ENCODE measurements at regions not wholly inside any gene's neighbourhood (a gene's known extent, or its start where the extent isn't known, plus 50 kb on each side); places are given as distances from the start of the nearest gene placed in this dataset.

DNA sequence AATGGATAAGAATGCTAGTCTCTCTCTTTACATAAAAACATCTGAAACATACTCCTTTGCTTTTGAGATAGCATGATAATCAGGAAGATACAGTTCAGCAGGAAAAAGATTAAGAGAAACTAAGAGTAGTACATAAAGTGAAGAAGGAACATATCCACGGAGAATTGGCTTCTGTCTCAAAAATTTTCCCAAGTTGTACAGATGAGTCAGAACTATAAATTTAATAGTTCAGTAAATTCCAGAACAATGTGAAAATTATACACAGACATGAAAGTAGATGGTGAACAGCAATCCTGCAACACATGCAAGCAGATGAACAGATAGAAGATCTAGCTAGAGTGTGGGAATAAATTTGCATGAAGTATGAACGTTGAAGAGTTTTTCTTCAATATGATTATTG lies 691.4 kb upstream of the RIOK2 start:
- ATAC-seq (ENCODE audit: insufficient read depth, low FRiP score) (no peak), DNase-seq (no peak)
- WGBS, 2 donors, result 74 to 87% methylated on average over 2 of the region's 2 CpGs
- Histone ChIP-seq H3K4me3 (no peak overlapping the region), H3K9ac (ENCODE audit: insufficient read depth in 1 of 2, low read length in 2 of 2) (no peak overlapping the region), H3K27ac (ENCODE audit: low read depth in 1 of 2, low read length in 1 of 2) (no peak overlapping the region), H3K9me3 (ENCODE audit: control insufficient read depth in 4 of 4, insufficient read depth in 3 of 4, low read length in 3 of 4) (peaks cover 0 to 4% (median 0%) of the 10 kb centered on the region in 4 donors), H3K27me3 (ENCODE audit: control insufficient read depth in 3 of 3, insufficient read depth in 3 of 3, low read length in 2 of 3) (no peaks in the 10 kb centered on the region), H3K4me1 (ENCODE audit: control insufficient read depth in 5 of 5, insufficient read depth in 5 of 5, low read length in 5 of 5) (no peaks in the 10 kb centered on the region), H3K36me3 (ENCODE audit: control insufficient read depth in 4 of 4, insufficient read depth in 4 of 4, low read length in 4 of 4) (no peaks in the 10 kb centered on the region)
- TF ChIP-seq, protein P1, sequence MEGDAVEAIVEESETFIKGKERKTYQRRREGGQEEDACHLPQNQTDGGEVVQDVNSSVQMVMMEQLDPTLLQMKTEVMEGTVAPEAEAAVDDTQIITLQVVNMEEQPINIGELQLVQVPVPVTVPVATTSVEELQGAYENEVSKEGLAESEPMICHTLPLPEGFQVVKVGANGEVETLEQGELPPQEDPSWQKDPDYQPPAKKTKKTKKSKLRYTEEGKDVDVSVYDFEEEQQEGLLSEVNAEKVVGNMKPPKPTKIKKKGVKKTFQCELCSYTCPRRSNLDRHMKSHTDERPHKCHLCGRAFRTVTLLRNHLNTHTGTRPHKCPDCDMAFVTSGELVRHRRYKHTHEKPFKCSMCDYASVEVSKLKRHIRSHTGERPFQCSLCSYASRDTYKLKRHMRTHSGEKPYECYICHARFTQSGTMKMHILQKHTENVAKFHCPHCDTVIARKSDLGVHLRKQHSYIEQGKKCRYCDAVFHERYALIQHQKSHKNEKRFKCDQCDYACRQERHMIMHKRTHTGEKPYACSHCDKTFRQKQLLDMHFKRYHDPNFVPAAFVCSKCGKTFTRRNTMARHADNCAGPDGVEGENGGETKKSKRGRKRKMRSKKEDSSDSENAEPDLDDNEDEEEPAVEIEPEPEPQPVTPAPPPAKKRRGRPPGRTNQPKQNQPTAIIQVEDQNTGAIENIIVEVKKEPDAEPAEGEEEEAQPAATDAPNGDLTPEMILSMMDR (IDR thresholded peaks at IDR 0.05; ENCODE audit: control extremely low read depth, extremely low read depth), result no peak

DNA sequence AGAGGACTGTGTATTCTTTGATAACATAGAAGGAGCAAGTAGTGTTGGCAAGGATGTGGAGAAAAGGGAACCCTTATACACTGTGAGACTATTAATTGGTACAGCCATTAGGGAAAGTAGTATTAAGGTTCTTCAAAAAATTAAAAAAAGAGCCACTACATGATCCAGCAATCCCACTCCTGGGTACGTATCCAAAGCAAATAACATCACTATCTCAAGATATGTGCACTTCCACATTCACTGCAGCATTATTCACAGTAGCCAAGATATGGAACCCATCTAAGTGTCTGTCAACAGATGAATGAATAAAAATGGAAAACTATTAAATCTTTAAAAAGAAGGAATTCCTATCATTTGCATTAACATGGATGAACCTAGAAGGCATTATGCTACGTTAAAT lies 693.2 kb upstream of the RIOK2 start:
- 69 to 76% methylated on average over 2 of the region's 2 CpGs for WGBS, 2 donors
- H3K27me3 ChIP-seq (ENCODE audit: control insufficient read depth in 3 of 3, insufficient read depth in 3 of 3, low read length in 2 of 3), result no peaks in the 10 kb centered on the region
- H3K4me1 ChIP-seq (ENCODE audit: control insufficient read depth in 5 of 5, insufficient read depth in 5 of 5, low read length in 5 of 5), result no peaks in the 10 kb centered on the region

DNA sequence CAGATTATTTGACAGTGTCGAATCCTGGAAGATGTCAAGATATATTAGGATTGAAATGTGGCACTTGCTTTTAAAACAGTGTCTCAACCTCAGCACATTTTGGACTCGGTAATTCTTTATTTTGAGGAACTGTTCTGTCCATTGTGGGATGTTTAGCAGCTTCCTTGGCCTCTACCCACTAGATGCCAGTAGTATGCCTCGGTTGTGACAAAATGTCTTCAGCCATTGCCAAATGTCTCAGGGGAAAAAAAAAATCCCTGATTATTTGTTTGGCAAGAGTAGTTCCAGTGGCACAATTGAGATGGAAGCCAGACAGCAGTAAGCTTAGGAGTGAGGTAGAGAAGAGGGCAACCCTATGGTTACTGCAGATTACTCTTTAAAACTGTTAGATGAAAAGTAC lies 694.5 kb upstream of the RIOK2 start:
- no peaks in the 10 kb centered on the region for H3K36me3 ChIP-seq (ENCODE audit: control insufficient read depth in 4 of 4, insufficient read depth in 4 of 4, low read length in 4 of 4)
- peak in 2 of 3 donors; percentile 14 to 23 for DNase-seq
- H3K4me3 ChIP-seq, result no peak overlapping the region
- ATAC-seq (ENCODE audit: insufficient read depth, low FRiP score), result no peak
- no peaks in the 10 kb centered on the region for H3K27me3 ChIP-seq (ENCODE audit: control insufficient read depth in 3 of 3, insufficient read depth in 3 of 3, low read length in 2 of 3)
- WGBS, 2 donors, result 64 to 75% methylated on average over 3 of the region's 3 CpGs
- H3K27ac ChIP-seq (ENCODE audit: low read depth in 1 of 2, low read length in 1 of 2), result no peak overlapping the region
- no peaks in the 10 kb centered on the region for H3K4me1 ChIP-seq (ENCODE audit: control insufficient read depth in 5 of 5, insufficient read depth in 5 of 5, low read length in 5 of 5)
- TF ChIP-seq, protein P1 (IDR thresholded peaks at IDR 0.05; ENCODE audit: control extremely low read depth, extremely low read depth), result no peak
- H3K9ac ChIP-seq (ENCODE audit: insufficient read depth in 1 of 2, low read length in 2 of 2), result no peak overlapping the region
- no peaks in the 10 kb centered on the region for H3K9me3 ChIP-seq (ENCODE audit: control insufficient read depth in 4 of 4, insufficient read depth in 3 of 4, low read length in 3 of 4)

More for the DNA sequence above, 693.2 kb upstream of the RIOK2 start:
- no peak overlapping the region for H3K27ac ChIP-seq (ENCODE audit: low read depth in 1 of 2, low read length in 1 of 2)
- no peak overlapping the region for H3K4me3 ChIP-seq
- no peak for DNase-seq
- H3K36me3 ChIP-seq (ENCODE audit: control insufficient read depth in 4 of 4, insufficient read depth in 4 of 4, low read length in 4 of 4), result no peaks in the 10 kb centered on the region
- no peak for ATAC-seq (ENCODE audit: insufficient read depth, low FRiP score)
- H3K9ac ChIP-seq (ENCODE audit: insufficient read depth in 1 of 2, low read length in 2 of 2), result no peak overlapping the region
- TF ChIP-seq, protein P1 (IDR thresholded peaks at IDR 0.05; ENCODE audit: control extremely low read depth, extremely low read depth), result no peak
- H3K9me3 ChIP-seq (ENCODE audit: control insufficient read depth in 4 of 4, insufficient read depth in 3 of 4, low read length in 3 of 4), result no peaks in the 10 kb centered on the region

DNA sequence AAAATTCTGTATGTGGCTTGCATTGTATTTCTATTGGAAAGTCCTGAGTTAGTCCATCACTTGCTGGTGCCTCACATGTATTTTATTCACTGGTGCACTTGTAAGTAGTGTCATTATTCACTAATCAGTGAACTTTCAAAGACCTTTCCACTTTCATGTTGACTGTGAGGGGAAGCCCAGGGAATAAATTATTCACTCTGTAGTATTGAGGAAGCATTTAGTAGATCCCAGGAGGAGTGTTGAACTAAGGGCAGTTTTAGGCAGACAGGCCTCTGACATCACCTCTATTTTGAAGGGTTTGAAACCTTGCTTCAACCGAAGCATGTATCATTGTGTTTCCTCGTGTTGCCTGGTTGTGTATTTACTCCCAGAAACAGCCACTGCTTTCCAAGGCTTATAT lies 705.4 kb upstream of the RIOK2 start:
- H3K27me3 ChIP-seq (ENCODE audit: control insufficient read depth in 3 of 3, insufficient read depth in 3 of 3, low read length in 2 of 3), result no peaks in the 10 kb centered on the region
- H3K9ac ChIP-seq (ENCODE audit: insufficient read depth in 1 of 2, low read length in 2 of 2), result no peak overlapping the region
- TF ChIP-seq, protein P1 (IDR thresholded peaks at IDR 0.05; ENCODE audit: control extremely low read depth, extremely low read depth), result no peak
- H3K9me3 ChIP-seq (ENCODE audit: control insufficient read depth in 4 of 4, insufficient read depth in 3 of 4, low read length in 3 of 4), result peaks cover 0 to 4% (median 0%) of the 10 kb centered on the region in 4 donors
- no peak overlapping the region for H3K27ac ChIP-seq (ENCODE audit: low read depth in 1 of 2, low read length in 1 of 2)
- ATAC-seq (ENCODE audit: insufficient read depth, low FRiP score) (no peak), DNase-seq (no peak)
- no peaks in the 10 kb centered on the region for H3K36me3 ChIP-seq (ENCODE audit: control insufficient read depth in 4 of 4, insufficient read depth in 4 of 4, low read length in 4 of 4)
- 68 to 77% methylated on average over 2 of the region's 2 CpGs for WGBS, 2 donors
- H3K4me3 ChIP-seq, result no peak overlapping the region
- H3K4me1 ChIP-seq (ENCODE audit: control insufficient read depth in 5 of 5, insufficient read depth in 5 of 5, low read length in 5 of 5), result no peaks in the 10 kb centered on the region

Data from lung (tissue), 11 donors.